ENCODE measurements at regions not wholly inside any gene's neighbourhood (a gene's known extent, or its start where the extent isn't known, plus 50 kb on each side); places are given as distances from the start of the nearest gene placed in this dataset.
"Not testable (repeated sequence)": the region's sequence is repeated elsewhere in the genome, so short reads cannot be mapped to it uniquely, and the experiment has no call there.

GRCh38 chr2:89837962-89838625, 1146.6 kb downstream of the RPIA start:
- Mint-ChIP-seq H3K9me3 (peaks cover 0 to 47% (median 25%) of the 10 kb centered on the region in 11 donors), H3K27ac (no peak overlapping the region), H3K27me3 (no peaks in the 10 kb centered on the region), H3K36me3 (peaks cover 10 to 34% (median 18%) of the 10 kb centered on the region in 5 donors), H3K4me1 (peaks cover 0 to 12% (median 0%) of the 10 kb centered on the region in 7 donors), H3K4me3 (no peak overlapping the region)
- ATAC-seq (peak; percentile 44), DNase-seq (no peak)
- ChIA-PET POLR2A (no interaction called here), CTCF (no interaction called here)
- no peak overlapping the region for H3K4me3 ChIP-seq (ENCODE audit: low read length)
- no peaks in the 10 kb centered on the region for H3K36me3 ChIP-seq (ENCODE audit: control insufficient read depth in 2 of 3, insufficient read depth in 3 of 3, low read length in 3 of 3)
- H3K27me3 ChIP-seq (ENCODE audit: control insufficient read depth in 2 of 2, insufficient read depth in 2 of 2, low read length in 2 of 2) = no peaks in the 10 kb centered on the region
- no peak overlapping the region for H3K27ac ChIP-seq (ENCODE audit: low read depth, low read length)
- H3K9me3 ChIP-seq (ENCODE audit: control insufficient read depth in 2 of 3, low read length in 3 of 3) = peaks cover 9 to 18% (median 12%) of the 10 kb centered on the region in 3 experiments
- no peaks in the 10 kb centered on the region for H3K4me1 ChIP-seq (ENCODE audit: control insufficient read depth in 2 of 2, insufficient read depth in 2 of 2, low read length in 2 of 2)
- intact Hi-C loops (cut with micrococcal nuclease) = no loop called here

- peaks cover 0 to 38% (median 23%) of the 10 kb centered on the region in 11 donors for H3K9me3 Mint-ChIP-seq
- H3K27ac Mint-ChIP-seq; intact Hi-C loops (cut with micrococcal nuclease); H3K36me3 ChIP-seq (ENCODE audit: control insufficient read depth in 2 of 3, insufficient read depth in 3 of 3, low read length in 3 of 3); H3K4me1 ChIP-seq (ENCODE audit: control insufficient read depth in 2 of 2, insufficient read depth in 2 of 2, low read length in 2 of 2); POLR2A ChIA-PET; H3K4me3 Mint-ChIP-seq; H3K27me3 Mint-ChIP-seq; H3K27ac ChIP-seq (ENCODE audit: low read depth, low read length); CTCF ChIA-PET; H3K4me3 ChIP-seq (ENCODE audit: low read length); DNase-seq; H3K27me3 ChIP-seq (ENCODE audit: control insufficient read depth in 2 of 2, insufficient read depth in 2 of 2, low read length in 2 of 2): not testable (repeated sequence)
- H3K36me3 Mint-ChIP-seq = peaks cover 10 to 31% (median 18%) of the 10 kb centered on the region in 5 donors
- H3K9me3 ChIP-seq (ENCODE audit: control insufficient read depth in 2 of 3, low read length in 3 of 3) = peaks cover 9 to 18% (median 12%) of the 10 kb centered on the region in 3 experiments
- ATAC-seq = peak; percentile 39
- H3K4me1 Mint-ChIP-seq = peaks cover 0 to 12% (median 0%) of the 10 kb centered on the region in 7 donors
These were observed 1148.7 kb downstream of the RPIA start for GRCh38 chr2:89840175-89840574.

DNA sequence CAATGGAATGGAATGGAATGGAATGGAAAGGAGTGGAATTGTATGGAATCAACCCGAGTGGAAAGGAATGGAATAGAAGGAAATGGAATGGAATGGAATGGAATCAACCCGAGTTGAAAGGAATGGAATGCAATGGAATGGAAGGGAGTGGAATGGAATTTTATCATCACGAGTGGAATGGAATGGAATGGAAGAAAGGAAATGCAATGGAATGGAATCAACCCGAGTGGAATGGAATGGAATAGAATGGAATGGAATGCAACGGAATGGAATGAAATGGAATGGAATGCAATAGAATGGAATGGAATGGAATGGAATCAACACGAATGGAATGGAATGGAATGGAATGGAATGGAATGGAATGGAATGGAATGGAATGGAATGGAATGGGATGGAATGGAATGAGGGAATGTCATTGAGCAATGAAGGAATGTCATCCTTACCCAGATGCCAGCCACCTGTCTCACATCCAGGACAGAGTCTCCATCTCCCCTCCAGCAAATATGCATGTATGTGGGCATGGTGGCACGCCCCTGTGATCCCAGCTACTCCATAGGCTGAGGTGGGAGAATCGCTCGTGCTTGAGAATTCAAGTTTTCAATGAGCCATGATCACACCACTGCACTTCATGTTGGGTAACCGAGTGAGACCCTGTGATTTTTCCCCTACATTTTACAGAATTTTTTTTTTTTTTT, 1149.5 kb downstream of the RPIA start:
- H3K36me3 ChIP-seq (ENCODE audit: control insufficient read depth in 2 of 3, insufficient read depth in 3 of 3, low read length in 3 of 3); POLR2A ChIA-PET: not testable (repeated sequence)
- peak; percentile 44 for ATAC-seq

DNA sequence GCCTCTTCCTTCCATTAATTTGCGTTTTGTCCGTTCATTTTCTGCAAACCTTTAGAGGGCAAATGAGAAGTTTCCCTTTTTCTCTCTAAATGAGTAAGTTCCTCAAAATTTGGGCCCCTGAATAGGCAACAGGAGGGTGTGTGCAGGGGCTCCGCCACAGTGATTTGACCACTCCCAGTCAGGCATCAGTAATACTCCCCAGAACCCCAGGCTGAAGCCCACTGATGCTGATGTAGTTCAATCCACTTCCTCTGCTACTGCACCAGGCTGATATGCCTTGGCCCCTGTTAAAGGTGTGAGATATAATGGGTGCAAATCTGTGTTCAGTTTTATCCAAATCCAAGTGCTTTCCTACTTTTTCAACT, 1150.0 kb downstream of the RPIA start:
- ATAC-seq = no peak

More for the DNA sequence above, 1149.5 kb downstream of the RPIA start:
- H3K27me3 Mint-ChIP-seq; intact Hi-C loops (cut with micrococcal nuclease); H3K27me3 ChIP-seq (ENCODE audit: control insufficient read depth in 2 of 2, insufficient read depth in 2 of 2, low read length in 2 of 2); H3K27ac ChIP-seq (ENCODE audit: low read depth, low read length); H3K4me3 ChIP-seq (ENCODE audit: low read length); H3K27ac Mint-ChIP-seq; H3K4me3 Mint-ChIP-seq; DNase-seq; H3K4me1 ChIP-seq (ENCODE audit: control insufficient read depth in 2 of 2, insufficient read depth in 2 of 2, low read length in 2 of 2); CTCF ChIA-PET: not testable (repeated sequence)
- H3K36me3 Mint-ChIP-seq = peaks cover 10 to 28% (median 18%) of the 10 kb centered on the region in 5 donors
- H3K4me1 Mint-ChIP-seq = peaks cover 0 to 12% (median 0%) of the 10 kb centered on the region in 7 donors
- peaks cover 0 to 35% (median 21%) of the 10 kb centered on the region in 11 donors for H3K9me3 Mint-ChIP-seq
- H3K9me3 ChIP-seq (ENCODE audit: control insufficient read depth in 2 of 3, low read length in 3 of 3) = peaks cover 6 to 16% (median 9%) of the 10 kb centered on the region in 3 experiments

DNA sequence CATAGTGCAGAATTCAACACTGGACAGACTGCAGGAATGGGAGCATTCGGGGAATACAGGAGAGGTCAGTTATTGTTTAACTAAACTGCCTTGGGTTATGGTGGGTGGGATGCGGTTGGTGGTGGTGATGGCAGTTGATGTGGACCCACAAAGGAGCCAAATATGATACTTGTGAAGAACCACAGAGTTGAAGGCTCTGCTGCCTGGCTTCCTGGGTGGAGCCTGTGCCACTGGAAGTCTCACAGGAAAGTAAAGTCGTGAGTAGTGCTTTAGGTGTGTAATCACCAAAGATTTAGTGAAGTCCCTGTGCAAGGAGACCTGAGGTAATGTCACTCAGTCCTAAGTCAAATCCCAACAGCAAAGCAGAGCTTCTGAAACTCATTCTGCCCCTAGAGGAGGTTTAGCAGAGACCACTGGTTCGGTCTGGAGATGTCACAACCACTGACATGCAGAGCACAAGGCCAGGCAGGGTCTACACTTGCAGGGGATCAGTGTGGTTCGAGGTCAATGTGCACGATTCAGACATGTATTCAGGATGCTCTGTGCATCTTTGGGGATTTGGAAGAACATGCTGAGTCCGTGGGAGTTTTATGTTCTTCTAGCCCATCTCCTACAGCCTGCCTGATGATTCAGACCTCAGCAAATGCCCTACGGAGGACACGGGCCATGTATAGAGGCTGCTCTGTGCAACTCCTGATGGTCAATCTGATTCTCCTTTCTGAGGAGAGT, 1150.9 kb downstream of the RPIA start:
- H3K36me3 ChIP-seq (ENCODE audit: control insufficient read depth in 2 of 3, insufficient read depth in 3 of 3, low read length in 3 of 3) = no peaks in the 10 kb centered on the region
- intact Hi-C loops (cut with micrococcal nuclease) = no loop called here
- H3K27me3 ChIP-seq (ENCODE audit: control insufficient read depth in 2 of 2, insufficient read depth in 2 of 2, low read length in 2 of 2) = no peaks in the 10 kb centered on the region
- H3K9me3 ChIP-seq (ENCODE audit: control insufficient read depth in 2 of 3, low read length in 3 of 3) = peaks cover 5 to 9% (median 6%) of the 10 kb centered on the region in 3 experiments
- peaks cover 5 to 17% (median 13%) of the 10 kb centered on the region in 5 donors for H3K36me3 Mint-ChIP-seq
- no peak overlapping the region for H3K4me3 ChIP-seq (ENCODE audit: low read length)
- H3K27ac ChIP-seq (ENCODE audit: low read depth, low read length) = no peak overlapping the region
- H3K27me3 Mint-ChIP-seq = peaks cover 0 to 10% (median 0%) of the 10 kb centered on the region in 5 donors
- H3K4me3 Mint-ChIP-seq = no peak overlapping the region
- peaks cover 0 to 5% (median 0%) of the 10 kb centered on the region in 7 donors for H3K4me1 Mint-ChIP-seq
- no peak for ATAC-seq
- no peaks in the 10 kb centered on the region for H3K4me1 ChIP-seq (ENCODE audit: control insufficient read depth in 2 of 2, insufficient read depth in 2 of 2, low read length in 2 of 2)
- CTCF ChIA-PET = no interaction called here
- no peak for DNase-seq
- peaks cover 0 to 25% (median 11%) of the 10 kb centered on the region in 11 donors for H3K9me3 Mint-ChIP-seq
- POLR2A ChIA-PET = no interaction called here
- H3K27ac Mint-ChIP-seq = no peak overlapping the region

More for the DNA sequence above, 1150.0 kb downstream of the RPIA start:
- intact Hi-C loops (cut with micrococcal nuclease) = no loop called here
- peaks cover 0 to 7% (median 0%) of the 10 kb centered on the region in 7 donors for H3K4me1 Mint-ChIP-seq
- DNase-seq = no peak
- H3K36me3 Mint-ChIP-seq = peaks cover 7 to 23% (median 14%) of the 10 kb centered on the region in 5 donors
- no peak overlapping the region for H3K27ac Mint-ChIP-seq
- ChIA-PET POLR2A (no interaction called here), CTCF (no interaction called here)
- H3K9me3 ChIP-seq (ENCODE audit: control insufficient read depth in 2 of 3, low read length in 3 of 3) = peaks cover 6 to 11% (median 9%) of the 10 kb centered on the region in 3 experiments
- H3K27me3 Mint-ChIP-seq = peaks cover 0 to 10% (median 0%) of the 10 kb centered on the region in 5 donors
- no peak overlapping the region for H3K4me3 ChIP-seq (ENCODE audit: low read length)
- H3K27me3 ChIP-seq (ENCODE audit: control insufficient read depth in 2 of 2, insufficient read depth in 2 of 2, low read length in 2 of 2) = no peaks in the 10 kb centered on the region
- H3K27ac ChIP-seq (ENCODE audit: low read depth, low read length) = no peak overlapping the region
- H3K4me1 ChIP-seq (ENCODE audit: control insufficient read depth in 2 of 2, insufficient read depth in 2 of 2, low read length in 2 of 2) = no peaks in the 10 kb centered on the region
- H3K9me3 Mint-ChIP-seq = peaks cover 0 to 29% (median 17%) of the 10 kb centered on the region in 11 donors
- H3K4me3 Mint-ChIP-seq = no peak overlapping the region
- H3K36me3 ChIP-seq (ENCODE audit: control insufficient read depth in 2 of 3, insufficient read depth in 3 of 3, low read length in 3 of 3) = no peaks in the 10 kb centered on the region

GRCh38 chr2:89844221-89844943, 1152.9 kb downstream of the RPIA start:
- CTCF ChIA-PET = no interaction called here
- H3K27ac Mint-ChIP-seq = no peak overlapping the region
- DNase-seq (no peak), ATAC-seq (no peak)
- Histone ChIP-seq H3K4me3 (ENCODE audit: low read length) (no peak overlapping the region), H3K9me3 (ENCODE audit: control insufficient read depth in 2 of 3, low read length in 3 of 3) (peaks cover 0 to 9% (median under 1%) of the 10 kb centered on the region in 3 experiments), H3K4me1 (ENCODE audit: control insufficient read depth in 2 of 2, insufficient read depth in 2 of 2, low read length in 2 of 2) (no peaks in the 10 kb centered on the region), H3K27ac (ENCODE audit: low read depth, low read length) (no peak overlapping the region), H3K36me3 (ENCODE audit: control insufficient read depth in 2 of 3, insufficient read depth in 3 of 3, low read length in 3 of 3) (no peaks in the 10 kb centered on the region), H3K27me3 (ENCODE audit: control insufficient read depth in 2 of 2, insufficient read depth in 2 of 2, low read length in 2 of 2) (no peaks in the 10 kb centered on the region)
- POLR2A ChIA-PET = no interaction called here
- H3K36me3 Mint-ChIP-seq = peaks cover 2 to 13% (median 7%) of the 10 kb centered on the region in 5 donors
- H3K4me3 Mint-ChIP-seq = no peak overlapping the region
- H3K4me1 Mint-ChIP-seq = peaks cover 0 to 5% (median 0%) of the 10 kb centered on the region in 7 donors
- H3K9me3 Mint-ChIP-seq = peaks cover 0 to 20% (median 11%) of the 10 kb centered on the region in 11 donors
- intact Hi-C loops (cut with micrococcal nuclease) = no loop called here
- H3K27me3 Mint-ChIP-seq = peaks cover 0 to 14% (median 8%) of the 10 kb centered on the region in 5 donors
